PC-9 (cell line): ENCODE measurements at regions not wholly inside any gene's neighbourhood (a gene's known extent, or its start where the extent isn't known, plus 50 kb on each side); places are given as distances from the start of the nearest gene placed in this dataset.
A peak's percentile ranks its signal among the peaks of the same experiment; 100 is the strongest.

ENCODE experiments used
- CTCF ChIP-seq: fragments of 200-600 bp; sonication (generic); conservative IDR thresholded peaks from 2 replicates; pipeline ENCODE4 v1.6.1; 2017; ENCODE audit warnings: mixed run types, antibody characterized with exemption, mild to moderate bottlenecking, moderate library complexity
- EZH2 ChIP-seq: fragments of 200-600 bp; sonication (generic); IDR thresholded peaks from 2 replicates; pipeline ENCODE4 v1.8.0; 2017; ENCODE audit warnings: antibody characterized with exemption, low read depth

GRCh38 chr3:27659279-27660021 is 62.7 kb downstream of the EOMES start:
- TF ChIP-seq CTCF (peak; percentile 85), EZH2 (no peak)
